Hepatocyte (in vitro differentiated cells): ENCODE measurements at regions not wholly inside any gene's neighbourhood (a gene's known extent, or its start where the extent isn't known, plus 50 kb on each side); places are given as distances from the start of the nearest gene placed in this dataset.

ENCODE experiments used
- DNase-seq: peaks from one replicate; pipeline ENCODE4 v3.0.0-alpha.2; 2016; ENCODE audit warnings: low spot score
- H2AFZ ChIP-seq: fragments of 200-600 bp; sonication (generic); 2 replicates; pipeline ENCODE4 v1.6.0; 2016; ENCODE audit warnings: antibody characterized with exemption, mild to moderate bottlenecking
- H3K27ac ChIP-seq: fragments of 200-600 bp; sonication (generic); 2 replicates; pipeline ENCODE4 v1.5.1; 2016; ENCODE audit warnings: mild to moderate bottlenecking
- H3K27me3 ChIP-seq: fragments of 200-600 bp; sonication (generic); 2 replicates; pipeline ENCODE4 v1.6.1; 2016
- H3K36me3 ChIP-seq: fragments of 200-600 bp; sonication (generic); replicated peaks from 2 replicates; pipeline ENCODE4 v1.5.1; 2016; ENCODE audit warnings: low read depth; ENCODE audit not compliant: insufficient read depth
- H3K4me1 ChIP-seq: fragments of 200-600 bp; sonication (generic); 2 replicates; pipeline ENCODE4 v1.5.1; 2016; ENCODE audit warnings: mild to moderate bottlenecking, moderate library complexity; ENCODE audit not compliant: insufficient read depth
- H3K4me2 ChIP-seq: fragments of 200-600 bp; sonication (generic); 2 replicates; pipeline ENCODE4 v1.6.0; 2016
- H3K4me3 ChIP-seq: fragments of 200-600 bp; sonication (generic); 2 replicates; pipeline ENCODE4 v1.5.1; 2016; ENCODE audit warnings: mild to moderate bottlenecking
- H3K79me2 ChIP-seq: fragments of 200-600 bp; sonication (generic); 2 replicates; pipeline ENCODE4 v1.6.0; 2017; ENCODE audit warnings: mild to moderate bottlenecking
- H3K9me2 ChIP-seq: fragments of 200-600 bp; sonication (generic); replicated peaks from 2 replicates; pipeline ENCODE4 v1.6.0; 2017; ENCODE audit warnings: mild to moderate bottlenecking; ENCODE audit not compliant: insufficient read depth
- H3K9me3 ChIP-seq: fragments of 200-600 bp; sonication (generic); 2 replicates; pipeline ENCODE4 v1.5.1; 2016; ENCODE audit warnings: low read depth, mild to moderate bottlenecking
- H4K20me1 ChIP-seq: fragments of 200-600 bp; sonication (generic); 2 replicates; pipeline ENCODE4 v1.6.0; 2016; ENCODE audit warnings: mild to moderate bottlenecking; ENCODE audit not compliant: insufficient read depth, poor library complexity, severe bottlenecking
- EZH2 ChIP-seq: fragments of 200-600 bp; sonication (generic); IDR thresholded peaks from 2 replicates; pipeline ENCODE4 v1.6.1; 2016; ENCODE audit warnings: antibody characterized with exemption, mild to moderate bottlenecking, borderline replicate concordance
- EZH2phosphoT487 ChIP-seq: fragments of 200-600 bp; sonication (generic); IDR thresholded peaks from one replicate; pipeline ENCODE4 v1.6.1; 2018; ENCODE audit warnings: antibody characterized with exemption, mild to moderate bottlenecking, low read depth, moderate library complexity; ENCODE audit not compliant: unreplicated experiment, severe bottlenecking
- whole genome bisulfite sequencing: methylation state at CpG from one replicate; pipeline ENCODE4 v1.1.6; 2016; ENCODE audit warnings: low lambda C conversion rate; ENCODE audit errors: missing lambda C conversion rate; 5-methylcytosine and 5-hydroxymethylcytosine counted together
- TF ChIP-seq, protein P1 (sequence below): fragments of 200-600 bp; sonication (generic); IDR thresholded peaks from 2 replicates; pipeline ENCODE4 v1.5.1; 2016; ENCODE audit warnings: antibody characterized with exemption, mild to moderate bottlenecking; ENCODE audit not compliant: poor library complexity

DNA sequence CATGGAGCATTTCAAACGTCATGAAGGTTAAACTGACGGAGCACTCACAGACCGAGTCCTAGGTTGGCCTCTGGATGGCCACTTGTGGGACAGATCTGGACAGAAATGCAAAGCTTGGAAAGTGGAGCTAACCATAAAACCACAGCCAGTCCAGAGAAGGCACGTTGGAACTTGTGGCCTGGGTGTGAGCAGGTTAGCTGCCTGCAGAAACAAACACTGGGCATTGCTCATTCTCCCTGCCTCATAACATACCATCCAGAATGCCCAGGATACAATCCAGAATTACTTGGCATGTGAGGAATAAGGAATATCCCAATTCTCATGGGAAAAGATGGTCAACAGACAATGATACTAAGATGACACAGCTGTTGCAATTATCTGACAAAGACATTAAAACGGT, 1005.0 kb downstream of the TBC1D22A start:
- no peak for DNase-seq
- 77% methylated on average over 5 of the region's 5 CpGs for WGBS
- TF ChIP-seq EZH2phosphoT487 = no peak
- TF ChIP-seq EZH2 = no peak
- no peaks in the 10 kb centered on the region for H3K79me2 ChIP-seq
- no peaks in the 10 kb centered on the region for H3K9me2 ChIP-seq
- no peaks in the 10 kb centered on the region for H3K4me1 ChIP-seq
- H3K9me3 ChIP-seq = no peaks in the 10 kb centered on the region
- H4K20me1 ChIP-seq = no peaks in the 10 kb centered on the region
- no peak overlapping the region for H3K27ac ChIP-seq
- H2AFZ ChIP-seq = no peak overlapping the region
- H3K36me3 ChIP-seq = no peaks in the 10 kb centered on the region
- no peak overlapping the region for H3K4me2 ChIP-seq
- H3K4me3 ChIP-seq = no peak overlapping the region
- no peaks in the 10 kb centered on the region for H3K27me3 ChIP-seq

DNA sequence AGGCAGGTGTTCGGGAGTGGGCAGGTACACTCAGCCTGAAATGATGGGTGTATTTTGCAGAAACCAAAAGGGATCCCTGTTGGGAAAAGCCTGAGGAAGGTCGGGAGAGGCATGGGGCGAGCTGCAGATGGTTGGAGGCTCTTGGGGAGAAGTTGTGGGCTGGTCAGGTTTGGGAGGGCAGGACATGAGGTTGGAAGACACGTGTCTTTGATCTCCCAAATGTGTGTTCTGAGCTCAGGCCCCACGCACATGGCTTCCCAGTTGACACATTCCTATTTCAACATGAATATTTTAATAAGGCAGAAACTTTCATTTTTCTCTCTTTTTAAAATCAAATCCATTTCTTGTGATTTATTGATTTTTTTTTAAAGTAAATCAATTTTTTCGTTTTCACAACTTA, 1003.3 kb downstream of the TBC1D22A start:
- Histone ChIP-seq H3K9me3 (no peaks in the 10 kb centered on the region), H3K27me3 (no peaks in the 10 kb centered on the region), H3K36me3 (no peaks in the 10 kb centered on the region), H3K4me1 (no peaks in the 10 kb centered on the region), H3K79me2 (no peaks in the 10 kb centered on the region), H3K27ac (no peak overlapping the region), H2AFZ (no peak overlapping the region), H3K4me3 (no peak overlapping the region), H3K9me2 (no peaks in the 10 kb centered on the region), H4K20me1 (no peaks in the 10 kb centered on the region), H3K4me2 (no peak overlapping the region)
- no peak for DNase-seq
- WGBS = 84% methylated on average over 6 of the region's 6 CpGs
- no peak for TF ChIP-seq EZH2
- TF ChIP-seq EZH2phosphoT487 = no peak
- TF ChIP-seq, protein P1, sequence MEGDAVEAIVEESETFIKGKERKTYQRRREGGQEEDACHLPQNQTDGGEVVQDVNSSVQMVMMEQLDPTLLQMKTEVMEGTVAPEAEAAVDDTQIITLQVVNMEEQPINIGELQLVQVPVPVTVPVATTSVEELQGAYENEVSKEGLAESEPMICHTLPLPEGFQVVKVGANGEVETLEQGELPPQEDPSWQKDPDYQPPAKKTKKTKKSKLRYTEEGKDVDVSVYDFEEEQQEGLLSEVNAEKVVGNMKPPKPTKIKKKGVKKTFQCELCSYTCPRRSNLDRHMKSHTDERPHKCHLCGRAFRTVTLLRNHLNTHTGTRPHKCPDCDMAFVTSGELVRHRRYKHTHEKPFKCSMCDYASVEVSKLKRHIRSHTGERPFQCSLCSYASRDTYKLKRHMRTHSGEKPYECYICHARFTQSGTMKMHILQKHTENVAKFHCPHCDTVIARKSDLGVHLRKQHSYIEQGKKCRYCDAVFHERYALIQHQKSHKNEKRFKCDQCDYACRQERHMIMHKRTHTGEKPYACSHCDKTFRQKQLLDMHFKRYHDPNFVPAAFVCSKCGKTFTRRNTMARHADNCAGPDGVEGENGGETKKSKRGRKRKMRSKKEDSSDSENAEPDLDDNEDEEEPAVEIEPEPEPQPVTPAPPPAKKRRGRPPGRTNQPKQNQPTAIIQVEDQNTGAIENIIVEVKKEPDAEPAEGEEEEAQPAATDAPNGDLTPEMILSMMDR = no peak

DNA sequence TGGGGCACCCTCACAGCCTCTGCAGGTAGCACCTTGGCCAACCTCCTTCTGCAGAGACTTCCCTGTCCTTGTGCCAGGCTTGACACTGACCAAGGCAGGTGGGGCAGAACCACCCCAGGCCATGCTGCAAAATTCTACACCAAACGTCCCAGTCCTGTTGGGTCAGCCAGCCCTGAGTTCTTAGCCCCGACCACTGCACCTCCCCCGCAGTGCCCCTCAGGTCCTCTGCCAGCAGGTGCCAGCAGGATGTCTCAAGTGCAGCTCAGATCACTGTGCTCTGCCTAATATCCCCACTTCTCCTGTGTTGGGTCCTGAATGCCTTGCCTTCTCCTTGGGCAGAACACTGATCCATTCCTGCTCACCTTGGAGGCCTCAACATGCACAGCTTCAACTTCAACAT, 999.7 kb downstream of the TBC1D22A start:
- H3K9me2 ChIP-seq = no peaks in the 10 kb centered on the region

DNA sequence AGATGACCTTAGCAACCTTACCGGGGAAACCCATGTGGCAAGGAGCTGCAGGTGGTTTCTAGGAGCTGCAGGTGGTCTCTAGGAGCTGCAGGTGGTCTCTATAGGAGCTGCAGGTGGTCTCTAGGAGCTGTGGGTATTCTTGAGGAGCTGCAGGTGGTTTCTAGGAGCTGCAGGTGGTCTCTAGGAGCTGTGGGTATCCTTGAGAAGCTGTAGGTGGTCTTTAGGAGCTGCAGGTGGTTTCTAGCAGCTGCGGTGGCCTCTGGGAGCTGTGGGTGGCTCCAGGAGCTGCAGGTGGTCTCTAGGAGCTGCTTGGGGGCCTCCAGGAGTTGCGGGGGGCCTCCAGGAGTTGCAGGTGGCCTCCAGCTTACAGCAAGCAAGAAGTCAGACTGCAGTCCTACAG, 997.5 kb downstream of the TBC1D22A start:
- Histone ChIP-seq H3K79me2 (no peaks in the 10 kb centered on the region), H3K27ac (no peak overlapping the region), H3K4me3 (no peak overlapping the region), H3K4me1 (no peaks in the 10 kb centered on the region), H3K36me3 (no peaks in the 10 kb centered on the region), H3K4me2 (no peak overlapping the region), H2AFZ (no peak overlapping the region), H3K27me3 (no peaks in the 10 kb centered on the region), H3K9me3 (no peaks in the 10 kb centered on the region), H3K9me2 (no peaks in the 10 kb centered on the region), H4K20me1 (no peaks in the 10 kb centered on the region)
- TF ChIP-seq, protein P1 = no peak
- TF ChIP-seq EZH2 (no peak), EZH2phosphoT487 (no peak)
- DNase-seq = no peak
- 88% methylated on average over 2 of the region's 3 CpGs for WGBS

More for the DNA sequence above, 999.7 kb downstream of the TBC1D22A start:
- Histone ChIP-seq H3K4me2 (no peak overlapping the region), H2AFZ (no peak overlapping the region), H3K36me3 (no peaks in the 10 kb centered on the region), H3K9me3 (no peaks in the 10 kb centered on the region), H3K4me1 (no peaks in the 10 kb centered on the region), H3K4me3 (no peak overlapping the region), H3K79me2 (no peaks in the 10 kb centered on the region), H3K27me3 (no peaks in the 10 kb centered on the region), H3K27ac (no peak overlapping the region), H4K20me1 (no peaks in the 10 kb centered on the region)
- TF ChIP-seq EZH2phosphoT487 (no peak), EZH2 (no peak)
- TF ChIP-seq, protein P1 = no peak
- no peak for DNase-seq
- 91% methylated on average over 3 of the region's 3 CpGs for WGBS
